Epidermal melanocyte (primary cell): ENCODE measurements at regions not wholly inside any gene's neighbourhood (a gene's known extent, or its start where the extent isn't known, plus 50 kb on each side); places are given as distances from the start of the nearest gene placed in this dataset.

ENCODE experiments used
- DNase-seq: peaks from one replicate; pipeline ENCODE4 v3.0.0; 2011; ENCODE audit warnings: low spot score; ENCODE audit not compliant: insufficient read length

DNA sequence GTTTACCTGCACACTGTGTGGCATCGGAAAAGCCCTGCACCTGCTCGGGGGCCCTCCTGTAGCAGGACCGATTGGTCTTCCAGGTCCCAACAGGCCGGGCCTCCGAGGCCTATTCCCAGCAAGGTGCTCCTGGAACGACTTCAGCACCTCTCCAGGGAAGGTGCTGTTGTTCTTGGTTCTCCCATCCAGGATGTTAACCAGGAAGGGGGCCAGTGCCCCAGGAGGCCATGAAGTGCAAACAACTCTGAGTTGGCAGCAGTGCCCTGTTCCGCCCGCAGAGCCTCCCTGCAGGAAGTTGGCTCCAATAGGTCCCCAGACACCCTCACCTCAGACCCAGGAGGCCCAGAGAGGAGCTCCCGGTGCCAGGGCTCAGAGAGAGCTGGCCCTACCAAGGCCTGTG is 64.0 kb upstream of the DUSP5 start:
- no peak for DNase-seq

GRCh38 chr10:110434489-110435096 is 63.1 kb upstream of the DUSP5 start:
- DNase-seq, result no peak

DNA sequence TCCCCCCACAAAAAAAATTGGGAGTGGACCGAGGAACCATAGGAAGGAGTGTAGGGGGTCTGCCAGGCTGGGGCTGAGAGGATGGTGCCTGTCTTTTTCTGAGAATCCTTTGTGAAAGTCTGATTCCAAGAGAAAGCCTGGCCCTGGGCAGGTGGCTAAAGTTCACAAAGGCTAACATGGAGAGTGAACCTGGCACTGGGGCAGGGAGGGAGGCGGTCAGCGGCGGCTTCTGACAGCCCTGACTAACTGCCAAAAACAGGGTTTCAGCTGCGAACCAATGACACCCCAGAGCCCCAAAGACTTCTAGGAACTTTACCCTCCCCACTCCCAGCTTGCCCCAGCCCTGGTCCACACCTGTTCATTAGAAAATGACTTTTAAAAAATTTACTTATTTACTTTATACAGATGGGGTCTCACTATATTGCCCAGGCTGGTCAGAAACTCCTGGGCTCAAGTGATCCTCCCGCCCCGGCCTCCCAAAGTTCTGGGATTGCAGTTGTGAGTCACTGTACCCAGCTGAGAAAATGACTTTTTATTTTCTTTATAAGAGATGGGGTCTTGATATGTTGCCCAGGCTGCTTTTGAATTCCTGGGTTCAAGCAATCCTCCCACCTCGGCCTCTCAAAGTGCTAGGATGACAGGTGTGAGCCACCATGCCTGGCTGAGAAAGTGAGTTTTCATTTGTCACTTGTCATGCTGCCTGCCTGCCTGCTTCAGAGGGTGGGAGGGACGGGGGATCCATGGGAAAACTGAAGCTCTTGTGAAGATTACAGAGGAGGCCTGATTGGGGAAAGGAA is 61.0 kb upstream of the DUSP5 start:
- DNase-seq, result no peak

- DNase-seq, result no peak
Measured at GRCh38 chr10:110437351-110437605, 60.4 kb upstream of the DUSP5 start.

- DNase-seq, result no peak
Measured at GRCh38 chr10:110437761-110438341, 59.9 kb upstream of the DUSP5 start.

GRCh38 chr10:110442746-110443145 is 55.0 kb upstream of the DUSP5 start:
- DNase-seq, result no peak

DNA sequence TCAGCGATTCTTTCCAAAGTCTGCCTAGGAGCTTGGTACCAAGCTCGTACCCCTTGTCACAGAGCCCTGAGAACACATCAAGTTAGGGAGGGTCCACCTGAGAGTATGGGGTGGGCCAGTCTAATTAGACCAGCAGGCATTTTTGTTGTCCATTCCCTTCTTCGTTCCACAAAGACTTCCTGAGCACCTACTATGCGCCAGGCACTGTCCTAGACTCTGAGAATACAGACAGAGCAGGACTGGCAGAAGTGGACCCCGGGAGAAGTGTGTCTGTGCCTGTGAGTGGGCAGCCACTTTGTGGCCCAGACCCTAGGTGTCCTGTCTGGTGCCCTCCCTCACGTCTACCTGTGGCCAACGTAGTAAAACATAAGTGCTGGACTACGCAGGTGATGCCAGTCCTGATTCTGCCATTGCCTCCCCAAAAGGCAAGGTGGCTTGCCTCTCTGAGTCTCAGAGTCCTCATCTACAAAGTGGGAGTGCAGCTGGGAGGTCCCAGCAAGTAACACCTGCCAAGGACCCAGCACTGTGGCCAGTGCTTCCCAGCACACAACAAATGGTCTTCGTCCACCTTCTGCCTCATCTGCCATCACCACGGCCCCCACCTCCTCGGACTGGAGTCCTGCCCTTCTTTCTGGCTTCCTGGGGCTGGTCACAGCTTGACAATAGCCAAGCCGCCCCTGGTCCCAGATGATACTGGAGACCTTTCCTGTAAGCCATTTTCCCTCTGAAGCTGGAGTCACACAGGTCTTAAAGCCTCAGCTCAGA is 54.3 kb upstream of the DUSP5 start:
- DNase-seq, result no peak

DNA sequence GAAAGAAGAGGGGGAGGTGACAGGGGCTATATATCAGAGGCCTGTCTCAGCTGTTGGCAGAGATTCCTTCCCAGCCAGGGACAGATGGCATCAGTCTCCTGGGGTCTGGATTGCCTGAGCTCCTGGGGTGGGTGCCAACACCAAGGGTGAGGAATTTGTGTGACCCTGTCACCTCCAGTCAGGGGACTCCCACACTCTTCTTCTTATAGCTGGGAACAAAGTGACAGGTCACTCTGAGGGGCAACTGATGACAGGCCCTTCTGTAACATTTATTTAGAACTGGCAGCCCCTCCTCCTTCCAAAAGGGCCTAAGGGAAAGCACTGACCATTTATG is 53.7 kb upstream of the DUSP5 start:
- DNase-seq, result no peak

DNA sequence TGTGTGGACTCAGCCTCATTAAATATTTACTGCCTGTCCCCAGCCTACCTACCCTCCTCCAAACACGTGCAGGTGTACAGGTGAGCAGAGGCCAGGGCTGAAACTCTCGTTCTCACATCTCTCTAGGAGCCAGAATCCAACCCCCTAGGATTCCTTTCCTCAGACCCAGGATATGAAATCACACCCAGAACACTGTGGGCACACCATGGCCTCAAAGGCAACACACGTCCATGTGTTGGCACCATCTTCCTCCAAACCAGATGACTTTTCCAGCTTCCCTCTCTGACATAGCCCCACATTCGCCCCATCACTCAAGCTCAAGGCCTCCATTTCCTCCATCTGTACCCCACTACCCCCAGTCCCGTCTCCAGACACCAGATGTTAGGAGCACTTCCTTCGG is 51.8 kb upstream of the DUSP5 start:
- DNase-seq, result no peak

GRCh38 chr10:110446277-110446676 is 51.4 kb upstream of the DUSP5 start:
- DNase-seq, result no peak

DNA sequence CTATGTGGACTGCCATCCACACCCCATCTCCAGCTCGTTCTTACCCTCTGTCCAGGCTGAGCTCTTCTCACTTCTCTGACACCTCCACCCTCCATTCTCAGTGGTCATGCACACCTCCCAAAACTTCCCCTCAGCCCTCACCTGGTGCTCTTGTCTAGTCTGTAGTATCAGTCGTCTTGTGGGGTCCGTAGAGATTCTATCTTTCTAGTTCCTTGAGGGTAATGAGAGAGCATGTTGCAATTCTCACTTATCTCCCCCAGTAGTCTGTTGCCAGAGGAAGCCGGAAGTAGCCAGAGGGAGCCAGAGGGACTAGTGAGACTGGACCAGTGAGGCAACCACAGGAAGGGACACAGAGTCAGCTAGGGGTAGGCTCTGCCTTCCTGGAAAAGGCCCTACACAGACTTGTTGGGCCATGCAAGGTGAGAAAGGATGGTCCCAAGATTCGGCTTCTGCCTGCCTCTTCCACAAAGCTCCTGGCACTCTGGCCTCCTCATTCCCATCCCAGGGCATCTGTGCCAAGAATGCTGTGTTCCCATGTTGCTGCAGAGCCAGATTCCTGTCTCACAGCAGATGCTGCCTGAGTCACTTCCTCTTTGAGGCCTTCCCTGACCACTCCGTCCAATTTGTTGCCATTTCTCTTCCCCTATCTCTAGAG is 50.6 kb upstream of the DUSP5 start:
- no peak for DNase-seq

DNA sequence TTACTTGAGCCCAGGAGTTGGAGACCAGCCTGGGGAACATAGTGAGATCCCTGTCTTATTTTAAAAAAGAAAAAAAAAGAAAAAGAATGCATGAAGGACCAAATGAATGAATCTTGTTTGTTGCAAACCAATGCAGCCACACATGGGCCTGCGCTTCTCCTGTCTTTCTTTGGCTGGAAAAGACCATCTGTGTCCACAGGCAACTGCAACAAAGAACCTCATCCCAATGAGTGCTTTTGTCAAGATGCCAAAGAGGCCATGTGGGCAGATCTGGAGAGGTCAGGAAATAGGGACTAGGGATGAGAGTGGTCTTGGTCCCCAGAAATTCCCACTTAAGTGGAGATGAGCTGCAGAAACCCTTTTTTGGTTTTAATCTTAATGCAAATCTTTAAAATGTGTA is 49.8 kb upstream of the DUSP5 start:
- no peak for DNase-seq
